NCI-H1694 (cell line): ENCODE measurements at regions not wholly inside any gene's neighbourhood (a gene's known extent, or its start where the extent isn't known, plus 50 kb on each side); places are given as distances from the start of the nearest gene placed in this dataset.
"Not testable (repeated sequence)": the region's sequence is repeated elsewhere in the genome, so short reads cannot be mapped to it uniquely, and the experiment has no call there.

Source experiments
- DNase-seq: peaks from one replicate; lab custom pipeline; 2025; lab: John Stamatoyannopoulos, UW

- no peak for DNase-seq
Observed at GRCh38 chr6:25124216-25124715, 154.9 kb upstream of the CARMIL1 start.

DNA sequence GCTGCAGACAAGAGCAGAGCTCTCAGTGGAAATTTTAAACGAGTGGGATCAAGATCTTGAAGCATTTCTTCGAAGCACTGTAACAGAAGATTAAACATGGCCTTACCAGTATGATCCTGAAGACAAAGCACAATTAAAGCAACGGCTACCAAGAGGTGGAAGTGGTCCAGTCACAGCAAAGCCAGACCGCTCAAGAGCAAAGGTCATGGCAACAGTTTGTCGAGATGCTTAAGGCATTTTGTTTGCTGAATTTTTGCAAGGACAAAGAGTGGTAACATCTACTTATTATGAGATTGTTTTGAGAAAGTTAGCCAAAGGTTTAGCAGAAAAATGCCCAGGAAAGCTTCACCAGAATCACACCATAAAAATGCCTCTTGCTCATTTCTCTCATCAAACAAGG, 153.4 kb upstream of the CARMIL1 start:
- no peak for DNase-seq

- no peak for DNase-seq
Observed at GRCh38 chr6:25127076-25127837, 151.9 kb upstream of the CARMIL1 start.

GRCh38 chr6:25130518-25130917, 148.7 kb upstream of the CARMIL1 start:
- DNase-seq, result no peak

DNA sequence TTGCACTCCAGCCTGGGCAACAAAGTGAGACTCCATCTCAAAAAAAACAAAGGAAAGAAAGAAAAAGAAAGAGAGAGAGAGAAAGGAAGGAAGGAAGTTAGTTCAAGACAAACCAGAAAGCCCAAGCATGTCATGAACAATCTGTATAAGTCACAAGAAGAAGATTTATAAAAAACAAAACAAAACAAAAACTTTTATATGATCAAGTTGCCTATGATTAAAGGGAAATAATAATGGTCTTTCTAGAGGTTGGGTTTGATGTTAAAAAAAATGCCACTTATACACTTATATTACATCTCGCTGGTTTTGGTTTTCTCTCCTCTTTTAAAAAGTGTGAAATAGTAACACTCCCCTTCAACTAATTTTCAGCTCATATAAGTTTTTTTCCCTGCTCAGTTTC, 146.2 kb upstream of the CARMIL1 start:
- DNase-seq, result no peak

DNA sequence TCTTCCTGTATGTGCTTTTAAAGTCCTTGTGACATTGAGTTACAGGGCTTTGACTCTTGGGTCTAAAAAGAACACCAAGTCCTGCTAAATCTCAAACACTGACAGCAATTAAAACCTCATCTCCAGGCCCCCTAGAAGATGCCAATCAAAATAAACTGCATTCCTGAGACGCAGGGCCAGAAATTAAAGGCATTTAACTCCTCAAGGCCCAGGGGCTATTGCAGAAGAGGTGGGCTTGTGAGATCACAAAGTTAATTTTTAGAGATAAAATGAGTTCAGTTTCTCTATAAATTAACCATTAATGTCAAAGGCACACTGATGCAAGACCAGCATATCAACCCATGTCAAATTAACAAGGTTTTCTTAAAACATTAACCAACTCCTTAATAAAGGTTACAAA, 145.6 kb upstream of the CARMIL1 start:
- no peak for DNase-seq

DNA sequence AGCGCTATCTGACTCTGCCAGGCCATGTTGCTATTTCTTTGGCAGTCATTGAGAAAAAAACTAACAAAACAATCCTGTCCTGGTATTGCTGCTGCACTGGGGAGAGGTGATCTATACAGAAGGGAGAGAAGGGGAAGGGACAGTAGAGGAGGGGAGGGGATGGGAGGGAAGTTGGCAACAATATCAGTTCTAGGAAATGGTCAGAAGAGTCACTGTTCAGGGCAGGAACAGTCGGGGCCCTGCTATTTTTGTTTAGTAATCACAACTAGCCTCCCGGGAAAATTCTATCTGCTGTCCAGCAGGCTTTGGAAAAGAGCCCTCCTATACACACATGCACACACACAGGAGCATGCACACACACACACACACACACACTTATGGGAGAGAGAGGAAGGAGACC, 142.3 kb upstream of the CARMIL1 start:
- no peak for DNase-seq

DNA sequence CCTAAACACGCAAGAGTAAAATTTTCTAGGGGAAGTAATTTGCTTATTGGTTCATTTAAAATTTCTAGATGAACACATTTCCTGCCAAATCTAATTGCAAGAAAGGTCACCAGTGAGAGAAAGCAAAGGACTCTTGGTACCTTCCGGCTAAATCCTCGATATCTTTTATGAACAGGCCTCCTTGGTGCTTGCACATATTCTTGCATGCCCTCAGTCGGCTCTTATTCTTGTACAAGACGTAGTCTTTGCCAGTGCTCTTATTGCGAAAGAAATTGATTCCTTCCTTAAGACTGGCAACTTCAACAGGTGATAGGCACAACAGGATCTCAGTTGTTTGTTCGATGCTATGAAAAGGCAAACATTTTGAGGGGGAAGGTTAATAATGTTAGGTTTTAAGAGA, 141.7 kb upstream of the CARMIL1 start:
- DNase-seq, result no peak

- no peak for DNase-seq
Observed at GRCh38 chr6:25137916-25138232, 141.3 kb upstream of the CARMIL1 start.

DNA sequence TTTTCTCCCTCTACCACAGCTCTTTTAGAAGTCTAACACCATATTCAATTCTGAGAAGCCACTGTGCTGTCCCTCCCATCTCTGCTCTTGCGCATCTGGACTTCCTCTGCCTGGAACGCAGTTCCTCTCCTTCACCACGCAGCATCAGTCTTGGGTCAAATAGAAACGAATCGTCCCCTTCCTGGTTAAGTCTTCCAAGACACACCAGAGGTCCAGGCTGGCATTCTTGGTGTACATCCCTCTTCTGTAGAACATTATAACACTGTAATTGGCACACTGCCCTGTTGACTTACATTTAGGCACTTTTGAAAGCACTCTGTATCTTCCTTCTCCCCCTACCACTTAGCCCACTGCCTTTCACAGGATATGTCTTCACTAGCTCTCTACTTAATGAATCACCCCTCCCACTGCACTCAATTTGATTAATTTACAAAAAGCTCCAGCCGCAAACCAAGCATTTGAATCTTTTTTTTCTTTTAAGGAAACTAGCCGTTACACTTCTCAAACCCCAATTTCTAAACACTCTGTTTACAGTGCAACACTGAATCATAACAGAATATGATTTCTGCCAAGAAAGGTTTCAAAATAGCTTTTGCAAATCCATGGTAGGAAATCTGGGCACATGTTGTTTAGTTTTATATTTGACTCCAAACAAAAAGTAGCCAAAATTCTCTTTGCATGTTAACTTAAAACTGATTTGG, 140.8 kb upstream of the CARMIL1 start:
- no peak for DNase-seq

- no peak for DNase-seq
Observed at GRCh38 chr6:25138934-25139415, 140.2 kb upstream of the CARMIL1 start.

DNA sequence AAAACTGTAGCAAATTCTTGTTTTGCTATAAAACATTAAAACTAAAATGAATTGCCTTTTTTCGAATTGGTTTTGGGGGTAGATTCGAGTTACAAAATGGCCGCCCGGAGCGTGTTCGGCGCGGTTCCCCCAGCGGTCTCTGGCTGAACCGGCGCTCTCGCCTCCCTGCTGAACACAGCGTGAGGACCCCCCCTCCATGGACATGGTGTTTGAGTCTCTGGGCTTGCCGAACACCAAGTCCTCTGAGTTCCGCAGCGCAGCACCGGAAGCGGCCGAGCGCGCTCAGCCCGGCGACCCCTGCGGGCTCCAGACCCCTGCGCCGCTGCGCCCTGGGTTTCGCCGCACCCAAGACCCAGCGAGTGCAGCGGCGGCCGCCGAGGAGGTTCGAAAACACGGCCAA, 139.6 kb upstream of the CARMIL1 start:
- not testable (repeated sequence) for DNase-seq

DNA sequence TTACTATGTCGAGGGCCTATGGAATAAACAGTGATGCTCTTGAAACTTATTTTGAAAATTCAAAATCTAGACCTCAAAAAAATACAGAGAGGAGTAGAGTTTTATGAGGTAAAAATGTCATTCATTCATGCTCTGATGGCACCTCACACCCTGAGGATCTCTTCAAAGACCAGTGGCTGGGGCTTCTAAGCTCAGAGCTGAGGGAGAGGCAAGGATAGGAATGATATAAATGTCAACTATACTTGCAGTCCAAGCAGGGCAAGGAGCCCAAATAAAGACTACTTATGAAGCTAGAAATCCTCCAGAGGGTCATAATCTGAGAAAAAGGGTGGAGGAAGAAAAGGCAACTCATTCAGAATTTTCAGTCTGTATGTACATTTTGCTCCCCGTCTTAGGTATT, 136.7 kb upstream of the CARMIL1 start:
- DNase-seq, result no peak

GRCh38 chr6:25144919-25145318, 134.3 kb upstream of the CARMIL1 start:
- DNase-seq, result no peak

- no peak for DNase-seq
Observed at GRCh38 chr6:25147223-25147622, 132.0 kb upstream of the CARMIL1 start.

DNA sequence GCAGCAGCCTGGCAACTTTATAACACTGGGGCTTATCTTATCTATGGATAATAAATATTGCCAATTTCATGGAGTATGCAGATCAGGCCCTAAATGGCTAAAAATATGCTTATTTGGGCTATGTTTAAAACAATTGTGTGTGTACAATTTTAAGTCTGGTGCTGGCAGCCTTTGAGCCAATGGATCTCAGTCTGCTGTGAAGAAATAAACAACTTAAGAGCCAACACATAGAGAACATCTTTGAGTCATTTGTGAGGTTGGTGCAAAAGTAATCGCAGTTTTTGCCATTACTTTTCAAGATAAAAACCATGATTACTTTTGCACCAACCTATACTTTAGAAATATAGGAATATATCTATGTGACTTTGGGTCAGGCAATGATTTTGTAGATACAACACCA, 129.1 kb upstream of the CARMIL1 start:
- no peak for DNase-seq

- DNase-seq, result no peak
Observed at GRCh38 chr6:25150863-25151262, 128.3 kb upstream of the CARMIL1 start.

DNA sequence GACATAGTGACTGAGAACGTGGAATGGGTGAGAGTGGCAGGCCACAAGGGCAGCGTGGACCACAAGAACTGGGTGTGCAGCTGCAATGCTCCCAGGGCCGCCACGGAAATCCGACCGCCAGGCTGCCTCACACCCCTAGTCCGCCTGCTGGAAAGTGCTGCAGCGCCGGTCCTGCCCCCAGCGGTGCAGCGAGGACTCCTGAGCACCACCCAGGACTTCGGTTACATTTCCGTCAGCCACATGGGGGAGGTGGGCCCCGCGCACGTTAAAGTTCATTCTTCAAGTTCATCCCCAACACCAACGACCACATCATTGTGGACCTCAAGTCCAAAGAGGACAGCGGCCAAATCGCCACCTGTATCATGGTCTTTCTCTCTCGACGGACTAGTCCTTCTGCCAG, 126.1 kb upstream of the CARMIL1 start:
- DNase-seq, result no peak

- DNase-seq, result no peak
Observed at GRCh38 chr6:25154034-25154596, 125.1 kb upstream of the CARMIL1 start.

DNA sequence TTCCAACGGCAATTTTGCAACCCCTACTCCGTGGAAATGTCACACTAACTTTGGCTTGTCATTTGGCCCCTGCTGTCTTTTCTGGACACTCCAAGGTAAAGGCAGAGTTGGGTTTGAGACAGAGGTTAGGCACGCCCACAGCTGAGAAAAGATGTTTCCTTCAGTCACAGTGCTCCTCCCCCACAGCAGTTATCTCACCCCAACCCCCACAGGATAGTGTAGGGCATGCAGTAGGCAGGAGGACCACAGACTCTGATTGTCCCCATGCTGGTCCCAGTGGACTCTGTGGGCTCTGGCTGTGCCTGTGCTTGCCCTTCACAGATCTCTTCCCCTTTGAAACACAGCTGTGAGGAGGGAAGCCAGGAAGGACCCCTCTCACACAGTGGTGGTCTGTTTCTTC, 124.0 kb upstream of the CARMIL1 start:
- DNase-seq, result no peak

- no peak for DNase-seq
Observed at GRCh38 chr6:25156123-25156522, 123.1 kb upstream of the CARMIL1 start.

DNA sequence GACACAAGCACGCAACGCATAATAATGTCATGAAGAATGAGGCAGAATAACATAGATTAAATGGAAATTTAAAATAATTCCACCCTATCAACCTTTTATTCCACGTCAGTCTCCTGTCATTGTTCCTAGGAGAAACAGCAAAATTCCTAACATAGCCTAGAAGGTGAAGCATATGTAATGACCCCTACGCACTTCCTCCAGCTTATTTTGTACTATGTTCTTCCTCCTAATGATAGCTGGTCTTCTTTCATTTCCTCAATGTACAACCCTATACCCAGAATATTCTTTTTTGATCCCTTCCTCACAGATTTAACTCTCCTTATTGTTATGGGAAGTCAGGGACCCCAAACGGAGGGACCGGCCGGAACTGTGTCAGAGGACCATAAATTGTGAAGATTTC, 122.0 kb upstream of the CARMIL1 start:
- no peak for DNase-seq

GRCh38 chr6:25157842-25158241, 121.3 kb upstream of the CARMIL1 start:
- DNase-seq, result no peak
